ENCODE measurements at regions not wholly inside any gene's neighbourhood (a gene's known extent, or its start where the extent isn't known, plus 50 kb on each side); places are given as distances from the start of the nearest gene placed in this dataset.

- no peak for DNase-seq (ENCODE audit: low spot score in 2 of 2)
- intact Hi-C loops (cut with DNase I; ENCODE audit: low total_unique reads): no loop called here
Measured at GRCh38 chr4:38489924-38490639, 173.9 kb upstream of the KLF3 start.

GRCh38 chr4:38490753-38491446 lies 173.1 kb upstream of the KLF3 start:
- intact Hi-C loops (cut with DNase I; ENCODE audit: low total_unique reads): no loop called here
- no peak for DNase-seq (ENCODE audit: low spot score in 2 of 2)
- H3K4me3 ChIP-seq (ENCODE audit: low read depth, poor library complexity, severe bottlenecking): no peak overlapping the region
- TF ChIP-seq CTCF (IDR thresholded peaks at IDR 0.05) (no peak), POLR2A (IDR thresholded peaks at IDR 0.05) (no peak)
- WGBS, 2 donors: 89 to 90% methylated on average over 4 of the region's 4 CpGs

More at GRCh38 chr4:38489924-38490639, 173.9 kb upstream of the KLF3 start:
- no peak overlapping the region for H3K4me3 ChIP-seq (ENCODE audit: low read depth, poor library complexity, severe bottlenecking)
- 40 to 65% methylated on average over 7 of the region's 7 CpGs for WGBS, 2 donors
- TF ChIP-seq POLR2A (IDR thresholded peaks at IDR 0.05): no peak
- TF ChIP-seq CTCF (IDR thresholded peaks at IDR 0.05): no peak

GRCh38 chr4:38491854-38492478 lies 172.0 kb upstream of the KLF3 start:
- intact Hi-C loops (cut with DNase I; ENCODE audit: low total_unique reads): no loop called here

GRCh38 chr4:38493066-38493465 lies 170.9 kb upstream of the KLF3 start:
- TF ChIP-seq CTCF (IDR thresholded peaks at IDR 0.05): no peak
- TF ChIP-seq POLR2A (IDR thresholded peaks at IDR 0.05): no peak
- intact Hi-C loops (cut with DNase I; ENCODE audit: low total_unique reads): no loop called here
- no peak for DNase-seq (ENCODE audit: low spot score in 2 of 2)
- H3K4me3 ChIP-seq (ENCODE audit: low read depth, poor library complexity, severe bottlenecking): no peak overlapping the region

More at GRCh38 chr4:38491854-38492478, 172.0 kb upstream of the KLF3 start:
- H3K4me3 ChIP-seq (ENCODE audit: low read depth, poor library complexity, severe bottlenecking): no peak overlapping the region
- no peak for DNase-seq (ENCODE audit: low spot score in 2 of 2)
- 85 to 90% methylated on average over 3 of the region's 3 CpGs for WGBS, 2 donors
- TF ChIP-seq POLR2A (IDR thresholded peaks at IDR 0.05): no peak
- TF ChIP-seq CTCF (IDR thresholded peaks at IDR 0.05): no peak

- no peak for DNase-seq (ENCODE audit: low spot score in 2 of 2)
- no peak overlapping the region for H3K4me3 ChIP-seq (ENCODE audit: low read depth, poor library complexity, severe bottlenecking)
- TF ChIP-seq CTCF (IDR thresholded peaks at IDR 0.05) (no peak), POLR2A (IDR thresholded peaks at IDR 0.05) (no peak)
- intact Hi-C loops (cut with DNase I; ENCODE audit: low total_unique reads): no loop called here
- WGBS, 2 donors: 78 to 83% methylated on average over 3 of the region's 3 CpGs
Measured at GRCh38 chr4:38495446-38495845, 168.6 kb upstream of the KLF3 start.
